SK-N-SH (cell line): ENCODE measurements at regions not wholly inside any gene's neighbourhood (a gene's known extent, or its start where the extent isn't known, plus 50 kb on each side); places are given as distances from the start of the nearest gene placed in this dataset.

Experiments used
- EP300 ChIP-seq, 2 experiments: IDR thresholded peaks; 2 replicates each; pipeline versions ENCODE4 v1.4.0 to v1.6.1; 2012; ENCODE audit warnings: borderline replicate concordance in 1 of 2, low read depth in 1 of 2, low read length in 1 of 2
- GABPA ChIP-seq: IDR thresholded peaks from 2 replicates; pipeline ENCODE4 v1.4.0; 2012; ENCODE audit warnings: low read depth, mild to moderate bottlenecking
- POLR2AphosphoS5 ChIP-seq: IDR thresholded peaks from 2 replicates; pipeline ENCODE4 v1.6.1; 2012; ENCODE audit warnings: low read depth, low read length
- RAD21 ChIP-seq: IDR thresholded peaks from 2 replicates; pipeline ENCODE4 v1.6.1; 2012; ENCODE audit warnings: mild to moderate bottlenecking, low read length
- RCOR1 ChIP-seq: fragments of 150-350 bp; IDR thresholded peaks from 2 replicates; pipeline ENCODE4 v1.6.1; 2017; ENCODE audit warnings: antibody characterized with exemption, low read length
- TF ChIP-seq, protein P1 (sequence below): fragments of 200-600 bp; sonication (generic); IDR thresholded peaks from 2 replicates; pipeline ENCODE4 v1.6.1; 2017; ENCODE audit warnings: antibody characterized with exemption, mild to moderate bottlenecking, moderate library complexity

DNA sequence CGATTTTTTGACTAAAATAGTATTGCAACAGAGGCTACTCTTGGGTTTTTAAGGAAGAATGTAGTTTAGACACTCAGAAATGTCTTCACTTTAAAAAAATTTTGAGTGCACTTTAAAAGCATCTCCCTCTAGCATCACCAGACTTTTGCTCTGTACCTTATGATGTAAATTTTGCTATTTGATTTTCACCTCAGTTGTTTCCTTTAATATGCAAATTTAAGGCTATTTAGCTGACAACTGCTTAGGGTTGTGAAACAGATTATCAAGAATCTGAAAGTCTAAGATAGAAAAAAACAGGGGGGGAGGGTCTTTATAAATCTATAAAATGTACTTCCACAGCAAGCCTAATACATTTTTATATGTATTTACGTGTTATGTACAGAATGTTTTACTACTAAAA, 92.9 kb upstream of the USP38 start:
- TF ChIP-seq, protein P1, sequence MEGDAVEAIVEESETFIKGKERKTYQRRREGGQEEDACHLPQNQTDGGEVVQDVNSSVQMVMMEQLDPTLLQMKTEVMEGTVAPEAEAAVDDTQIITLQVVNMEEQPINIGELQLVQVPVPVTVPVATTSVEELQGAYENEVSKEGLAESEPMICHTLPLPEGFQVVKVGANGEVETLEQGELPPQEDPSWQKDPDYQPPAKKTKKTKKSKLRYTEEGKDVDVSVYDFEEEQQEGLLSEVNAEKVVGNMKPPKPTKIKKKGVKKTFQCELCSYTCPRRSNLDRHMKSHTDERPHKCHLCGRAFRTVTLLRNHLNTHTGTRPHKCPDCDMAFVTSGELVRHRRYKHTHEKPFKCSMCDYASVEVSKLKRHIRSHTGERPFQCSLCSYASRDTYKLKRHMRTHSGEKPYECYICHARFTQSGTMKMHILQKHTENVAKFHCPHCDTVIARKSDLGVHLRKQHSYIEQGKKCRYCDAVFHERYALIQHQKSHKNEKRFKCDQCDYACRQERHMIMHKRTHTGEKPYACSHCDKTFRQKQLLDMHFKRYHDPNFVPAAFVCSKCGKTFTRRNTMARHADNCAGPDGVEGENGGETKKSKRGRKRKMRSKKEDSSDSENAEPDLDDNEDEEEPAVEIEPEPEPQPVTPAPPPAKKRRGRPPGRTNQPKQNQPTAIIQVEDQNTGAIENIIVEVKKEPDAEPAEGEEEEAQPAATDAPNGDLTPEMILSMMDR: no peak
- TF ChIP-seq GABPA: no peak
- TF ChIP-seq POLR2AphosphoS5: no peak
- TF ChIP-seq RAD21: no peak
- no peak for TF ChIP-seq RCOR1
- no peak for TF ChIP-seq EP300 (IDR thresholded peaks at IDR 0.05; ENCODE audit: borderline replicate concordance in 1 of 2, low read depth in 1 of 2, low read length in 1 of 2)
